SK-N-MC (cell line): ENCODE measurements at regions not wholly inside any gene's neighbourhood (a gene's known extent, or its start where the extent isn't known, plus 50 kb on each side); places are given as distances from the start of the nearest gene placed in this dataset.

Experiments
- EZH2 ChIP-seq: fragments of 200-600 bp; sonication (generic); IDR thresholded peaks from one replicate; pipeline ENCODE4 v1.6.1; 2017; ENCODE audit warnings: antibody characterized with exemption
- FOXP2 ChIP-seq: optimal IDR thresholded peaks from 2 replicates; pipeline ENCODE3; 2011; ENCODE audit warnings: mild to moderate bottlenecking, moderate library complexity; ENCODE audit not compliant: insufficient read depth; ENCODE audit errors: extremely low read length, control extremely low read depth
- POLR2AphosphoS5 ChIP-seq: IDR thresholded peaks from 2 replicates; pipeline ENCODE4 v1.6.1; 2012; ENCODE audit warnings: mild to moderate bottlenecking, low read depth, low read length, borderline replicate concordance

GRCh38 chr4:187789078-187789477, 206.5 kb upstream of the ZFP42 start:
- TF ChIP-seq EZH2, result no peak
- TF ChIP-seq POLR2AphosphoS5, result no peak
- no peak for TF ChIP-seq FOXP2
